22Rv1 (cell line): ENCODE measurements at regions not wholly inside any gene's neighbourhood (a gene's known extent, or its start where the extent isn't known, plus 50 kb on each side); places are given as distances from the start of the nearest gene placed in this dataset.

Experiments
- ZFX ChIP-seq: fragments of 450-650 bp; IDR thresholded peaks from 2 replicates; pipeline ENCODE4 v1.6.1; 2017; ENCODE audit warnings: antibody characterized with exemption, borderline replicate concordance
- TF ChIP-seq, protein P1 (sequence below): fragments of 450-650 bp; IDR thresholded peaks from 2 replicates; pipeline ENCODE4 v1.5.1; 2017; ENCODE audit warnings: mild to moderate bottlenecking

DNA sequence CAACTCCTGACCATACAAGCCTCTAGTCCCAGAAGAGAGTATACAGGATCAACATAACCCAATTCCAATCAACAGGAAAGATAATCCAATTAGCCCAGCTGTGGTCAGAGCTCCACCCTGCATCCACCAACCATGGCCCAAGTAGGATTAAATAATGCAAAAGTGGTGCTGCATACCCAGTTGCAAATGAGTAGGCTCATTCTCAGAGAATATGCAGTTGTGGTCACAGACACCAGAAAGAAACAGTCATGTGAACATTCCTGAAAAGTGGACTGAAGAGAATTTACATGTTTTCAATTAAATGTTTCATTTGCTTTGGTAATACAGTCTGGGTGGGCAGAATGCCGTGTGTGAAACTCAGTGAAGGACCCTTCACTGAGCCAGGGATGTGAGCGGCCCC lies 167.2 kb upstream of the BMP4 start:
- TF ChIP-seq, protein P1, sequence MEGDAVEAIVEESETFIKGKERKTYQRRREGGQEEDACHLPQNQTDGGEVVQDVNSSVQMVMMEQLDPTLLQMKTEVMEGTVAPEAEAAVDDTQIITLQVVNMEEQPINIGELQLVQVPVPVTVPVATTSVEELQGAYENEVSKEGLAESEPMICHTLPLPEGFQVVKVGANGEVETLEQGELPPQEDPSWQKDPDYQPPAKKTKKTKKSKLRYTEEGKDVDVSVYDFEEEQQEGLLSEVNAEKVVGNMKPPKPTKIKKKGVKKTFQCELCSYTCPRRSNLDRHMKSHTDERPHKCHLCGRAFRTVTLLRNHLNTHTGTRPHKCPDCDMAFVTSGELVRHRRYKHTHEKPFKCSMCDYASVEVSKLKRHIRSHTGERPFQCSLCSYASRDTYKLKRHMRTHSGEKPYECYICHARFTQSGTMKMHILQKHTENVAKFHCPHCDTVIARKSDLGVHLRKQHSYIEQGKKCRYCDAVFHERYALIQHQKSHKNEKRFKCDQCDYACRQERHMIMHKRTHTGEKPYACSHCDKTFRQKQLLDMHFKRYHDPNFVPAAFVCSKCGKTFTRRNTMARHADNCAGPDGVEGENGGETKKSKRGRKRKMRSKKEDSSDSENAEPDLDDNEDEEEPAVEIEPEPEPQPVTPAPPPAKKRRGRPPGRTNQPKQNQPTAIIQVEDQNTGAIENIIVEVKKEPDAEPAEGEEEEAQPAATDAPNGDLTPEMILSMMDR: no peak
- no peak for TF ChIP-seq ZFX
